ENCODE measurements at regions not wholly inside any gene's neighbourhood (a gene's known extent, or its start where the extent isn't known, plus 50 kb on each side); places are given as distances from the start of the nearest gene placed in this dataset.

- TF ChIP-seq CTCF (conservative IDR thresholded peaks at IDR 0.05; ENCODE audit: low read length) (no peak), EZH2phosphoT487 (IDR thresholded peaks at IDR 0.05; ENCODE audit: borderline replicate concordance) (no peak)
Measured at GRCh38 chr2:120791243-120791961, 55.7 kb downstream of the GLI2 start.
